ENCODE measurements at regions not wholly inside any gene's neighbourhood (a gene's known extent, or its start where the extent isn't known, plus 50 kb on each side); places are given as distances from the start of the nearest gene placed in this dataset.

DNA sequence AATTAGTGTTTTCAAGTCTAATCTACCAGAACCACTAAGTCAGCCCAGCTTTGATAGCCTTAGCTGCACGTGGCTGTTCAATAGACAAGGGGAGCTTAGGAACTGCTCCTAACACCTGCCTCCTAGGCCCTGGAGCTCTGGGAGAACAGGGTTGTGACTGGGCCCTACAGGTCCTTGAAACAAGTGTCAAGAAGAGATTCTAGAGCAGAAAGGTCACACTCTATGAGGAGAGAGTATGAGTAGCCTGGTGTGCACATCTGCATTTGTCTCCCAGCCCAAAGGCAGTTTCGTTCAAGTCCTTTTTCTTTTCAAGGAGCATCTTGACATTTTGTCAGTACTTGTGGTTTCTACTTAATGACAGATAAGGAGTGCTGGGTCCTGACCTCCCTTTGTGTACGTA is 206.1 kb downstream of the PRELID2 start:
- TF ChIP-seq, protein P1, sequence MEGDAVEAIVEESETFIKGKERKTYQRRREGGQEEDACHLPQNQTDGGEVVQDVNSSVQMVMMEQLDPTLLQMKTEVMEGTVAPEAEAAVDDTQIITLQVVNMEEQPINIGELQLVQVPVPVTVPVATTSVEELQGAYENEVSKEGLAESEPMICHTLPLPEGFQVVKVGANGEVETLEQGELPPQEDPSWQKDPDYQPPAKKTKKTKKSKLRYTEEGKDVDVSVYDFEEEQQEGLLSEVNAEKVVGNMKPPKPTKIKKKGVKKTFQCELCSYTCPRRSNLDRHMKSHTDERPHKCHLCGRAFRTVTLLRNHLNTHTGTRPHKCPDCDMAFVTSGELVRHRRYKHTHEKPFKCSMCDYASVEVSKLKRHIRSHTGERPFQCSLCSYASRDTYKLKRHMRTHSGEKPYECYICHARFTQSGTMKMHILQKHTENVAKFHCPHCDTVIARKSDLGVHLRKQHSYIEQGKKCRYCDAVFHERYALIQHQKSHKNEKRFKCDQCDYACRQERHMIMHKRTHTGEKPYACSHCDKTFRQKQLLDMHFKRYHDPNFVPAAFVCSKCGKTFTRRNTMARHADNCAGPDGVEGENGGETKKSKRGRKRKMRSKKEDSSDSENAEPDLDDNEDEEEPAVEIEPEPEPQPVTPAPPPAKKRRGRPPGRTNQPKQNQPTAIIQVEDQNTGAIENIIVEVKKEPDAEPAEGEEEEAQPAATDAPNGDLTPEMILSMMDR (optimal IDR thresholded peaks at IDR 0.05 in 1 of 3, IDR thresholded peaks at IDR 0.05 in 1 of 3, conservative IDR thresholded peaks at IDR 0.05 in 1 of 3; ENCODE audit: extremely low read depth in 1 of 3, insufficient read depth in 2 of 3, low read length in 3 of 3) = no peak
- TF ChIP-seq EZH2 (IDR thresholded peaks at IDR 0.05; ENCODE audit: low read length) = no peak

All from keratinocyte (primary cell).